Hematopoietic multipotent progenitor cell treated with erythropoietin and hydrocortisone succinate and interleukin-3 and kit ligand, for 6 days (in vitro differentiated cells): ENCODE measurements at regions not wholly inside any gene's neighbourhood (a gene's known extent, or its start where the extent isn't known, plus 50 kb on each side); places are given as distances from the start of the nearest gene placed in this dataset.
"Not testable (repeated sequence)": the region's sequence is repeated elsewhere in the genome, so short reads cannot be mapped to it uniquely, and the experiment has no call there.

Source experiments
- DNase-seq: peaks from one replicate; pipeline ENCODE4 v3.0.0-alpha.2; 2015

- no peak for DNase-seq
These were observed 126.5 kb downstream of the TMEM30B start for GRCh38 chr14:61154641-61155040.

- no peak for DNase-seq
These were observed 127.1 kb downstream of the TMEM30B start for GRCh38 chr14:61153914-61154545.

GRCh38 chr14:61153431-61153830 lies 127.7 kb downstream of the TMEM30B start:
- no peak for DNase-seq

- no peak for DNase-seq
These were observed 128.2 kb downstream of the TMEM30B start for GRCh38 chr14:61152851-61153364.

- no peak for DNase-seq
These were observed 129.9 kb downstream of the TMEM30B start for GRCh38 chr14:61151251-61151650.

- DNase-seq: no peak
These were observed 130.3 kb downstream of the TMEM30B start for GRCh38 chr14:61150851-61151250.

- DNase-seq: no peak
These were observed 131.2 kb downstream of the TMEM30B start for GRCh38 chr14:61149896-61150295.

GRCh38 chr14:61148742-61149350 lies 132.3 kb downstream of the TMEM30B start:
- no peak for DNase-seq

- DNase-seq: no peak
These were observed 133.1 kb downstream of the TMEM30B start for GRCh38 chr14:61147831-61148549.

- no peak for DNase-seq
These were observed 133.7 kb downstream of the TMEM30B start for GRCh38 chr14:61147381-61147821.

- DNase-seq: no peak
These were observed 134.2 kb downstream of the TMEM30B start for GRCh38 chr14:61146899-61147298.

- no peak for DNase-seq
These were observed 135.1 kb downstream of the TMEM30B start for GRCh38 chr14:61145903-61146481.

- DNase-seq: no peak
These were observed 135.9 kb downstream of the TMEM30B start for GRCh38 chr14:61145034-61145902.

GRCh38 chr14:61144117-61145033 lies 136.8 kb downstream of the TMEM30B start:
- not testable (repeated sequence) for DNase-seq

- DNase-seq: no peak
These were observed 140.3 kb downstream of the TMEM30B start for GRCh38 chr14:61140872-61141271.

GRCh38 chr14:61140271-61140670 lies 140.9 kb downstream of the TMEM30B start:
- no peak for DNase-seq

GRCh38 chr14:61139006-61139599 lies 142.0 kb downstream of the TMEM30B start:
- DNase-seq: no peak

GRCh38 chr14:61132894-61133293 lies 148.2 kb downstream of the TMEM30B start:
- DNase-seq: no peak

- DNase-seq: no peak
These were observed 148.8 kb downstream of the TMEM30B start for GRCh38 chr14:61132336-61132735.

GRCh38 chr14:61130512-61131260 lies 149.6 kb downstream of the SLC38A6 start:
- DNase-seq: no peak
